Femur (tissue), 1 donor: ENCODE measurements at regions not wholly inside any gene's neighbourhood (a gene's known extent, or its start where the extent isn't known, plus 50 kb on each side); places are given as distances from the start of the nearest gene placed in this dataset.
"Not testable (repeated sequence)": the region's sequence is repeated elsewhere in the genome, so short reads cannot be mapped to it uniquely, and the experiment has no call there.

Experiments
- DNase-seq: peaks from one replicate; pipeline ENCODE4 v3.0.0-alpha.2; 2017

DNA sequence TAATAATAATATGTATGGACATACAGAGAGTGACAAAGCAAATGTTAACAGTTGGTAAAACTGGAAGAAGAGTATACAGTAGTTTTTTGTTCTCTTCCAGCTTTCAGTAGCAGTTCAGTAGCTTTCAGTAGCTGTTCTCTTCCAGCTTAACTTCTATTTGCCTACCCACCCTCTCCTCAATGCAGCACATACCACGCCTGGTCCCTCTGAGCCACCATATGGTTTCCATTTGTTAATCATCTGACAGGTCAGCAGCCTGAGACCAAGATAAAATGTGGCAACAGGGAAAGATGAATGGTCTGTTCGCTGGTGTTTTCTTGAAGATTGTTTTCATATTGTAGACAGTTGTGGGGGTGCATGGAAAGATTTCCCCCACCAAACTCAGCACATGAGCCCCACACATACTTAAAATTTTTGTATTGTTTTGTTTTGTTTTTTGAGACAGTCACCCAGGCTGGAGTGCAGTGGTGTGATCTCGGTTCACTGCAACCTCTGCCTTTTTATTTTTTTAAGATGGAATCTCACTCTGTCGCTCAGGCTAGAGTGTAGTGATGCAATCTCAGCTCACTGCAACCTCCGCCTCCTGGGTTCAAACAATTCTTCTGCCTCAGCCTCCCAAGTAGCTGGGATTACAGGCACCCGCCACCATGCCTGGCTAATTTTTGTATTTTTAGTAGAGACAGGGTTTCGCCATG, 56.8 kb downstream of the ATP6V0E2 start:
- peak; percentile 23 for DNase-seq

DNA sequence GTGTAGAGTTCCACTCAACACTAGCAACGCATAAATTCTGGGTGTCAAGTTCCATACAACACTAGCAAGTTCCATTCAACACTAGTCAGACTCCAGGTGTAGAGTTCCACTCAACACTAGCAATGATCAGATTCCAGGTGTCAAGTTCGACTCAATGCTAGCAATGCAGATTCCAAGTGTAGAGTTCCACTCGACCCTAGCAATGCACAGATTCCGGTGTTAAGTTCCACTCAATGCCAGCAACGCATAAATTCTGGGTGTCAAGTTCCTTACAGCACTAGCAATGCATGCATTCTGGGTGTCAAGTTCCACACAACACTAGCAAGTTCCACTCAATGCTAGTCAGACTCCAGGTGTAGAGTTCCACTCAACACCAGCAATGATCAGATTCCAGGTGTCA, 60.0 kb downstream of the ATP6V0E2 start:
- not testable (repeated sequence) for DNase-seq

DNA sequence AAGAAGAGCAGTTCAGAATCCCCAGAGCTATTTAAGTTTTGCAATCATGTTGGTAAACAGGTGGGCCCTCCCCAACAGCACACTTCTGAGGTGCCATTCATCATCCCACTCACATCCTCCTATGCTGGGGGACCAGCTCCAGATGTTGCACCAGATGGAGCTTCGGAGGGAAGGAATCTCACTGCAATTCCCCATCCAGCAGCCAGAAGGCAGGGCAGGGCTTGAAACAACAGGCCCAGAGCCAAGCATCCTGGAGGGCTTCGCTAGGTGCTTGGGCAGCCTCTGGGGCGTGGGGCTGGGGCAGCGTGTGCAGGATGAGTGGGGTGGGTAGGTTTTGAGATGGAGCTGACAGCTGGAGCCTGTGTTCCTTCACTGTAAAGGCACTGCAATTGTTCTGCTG, 73.6 kb downstream of the ATP6V0E2 start:
- DNase-seq, result not testable (repeated sequence)

DNA sequence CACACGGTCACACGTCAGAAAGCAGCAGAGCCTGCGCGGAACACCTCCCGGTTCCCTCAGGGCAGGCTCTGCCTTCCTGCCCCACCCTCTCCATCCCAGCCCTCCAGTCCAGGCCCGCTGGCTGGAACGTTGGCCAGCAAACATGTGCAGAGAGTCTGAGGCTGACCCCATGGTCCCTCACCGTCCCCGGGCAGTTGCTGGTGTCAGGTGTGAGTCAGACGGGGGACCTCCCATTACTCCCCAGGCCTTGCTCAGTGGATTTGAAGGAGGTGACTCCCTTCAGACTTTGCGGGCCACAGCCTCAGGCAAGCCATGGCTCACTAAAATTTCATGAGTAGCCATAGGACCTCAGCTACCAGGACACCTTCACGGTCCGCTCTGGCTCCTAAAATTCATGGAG, 74.7 kb downstream of the ATP6V0E2 start:
- not testable (repeated sequence) for DNase-seq

DNA sequence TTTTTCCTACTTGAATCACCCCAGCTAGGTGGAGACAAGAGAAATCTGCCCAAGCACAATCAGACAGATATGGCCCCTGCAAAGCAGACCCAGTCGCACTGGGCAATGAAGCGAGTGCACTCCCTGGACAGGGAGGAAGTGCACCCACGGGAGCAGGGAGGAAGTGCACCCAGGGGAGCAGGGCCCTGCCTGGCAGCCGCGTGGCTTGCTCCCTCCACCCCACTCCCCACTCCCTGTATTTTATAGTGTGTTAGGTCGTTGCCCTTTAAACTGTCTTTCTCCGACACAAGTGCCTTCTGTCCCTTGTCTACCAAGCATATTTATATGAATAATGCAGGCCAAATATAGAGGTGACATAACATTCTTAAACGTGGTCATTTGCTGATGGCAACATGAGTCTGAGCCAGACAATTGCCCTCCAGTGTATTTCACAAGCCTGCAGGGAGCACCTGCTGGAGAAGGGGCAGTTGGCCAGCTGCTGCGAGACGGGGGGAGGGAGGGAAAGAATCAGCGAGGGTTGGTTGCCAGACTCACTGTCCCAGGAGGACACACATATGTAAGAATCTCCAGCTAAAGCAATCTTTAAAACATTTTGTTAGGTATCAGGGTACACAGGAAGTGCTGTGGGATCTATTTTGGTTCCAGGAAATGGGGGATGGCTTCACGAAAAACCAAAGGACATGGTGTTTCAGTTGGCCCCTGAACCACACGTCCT, 76.3 kb downstream of the ATP6V0E2 start:
- DNase-seq, result not testable (repeated sequence)

DNA sequence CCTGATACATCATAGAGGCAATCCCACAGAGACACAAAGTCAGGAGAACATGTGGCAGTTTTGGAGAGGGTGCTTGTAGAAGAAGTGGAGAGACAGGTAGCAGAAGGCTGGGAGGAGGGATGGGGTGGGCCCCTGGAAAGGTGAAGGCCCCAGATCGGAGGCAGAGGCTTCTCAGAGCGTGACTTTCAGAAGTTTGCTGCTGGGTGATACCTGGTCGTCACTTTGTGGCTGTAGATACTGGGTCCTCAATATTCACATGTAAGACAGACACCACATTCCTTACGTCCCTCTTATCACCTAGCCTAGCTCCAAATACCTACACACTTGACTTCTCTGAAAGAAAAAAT, 76.8 kb downstream of the ATP6V0E2 start:
- DNase-seq, result not testable (repeated sequence)

DNA sequence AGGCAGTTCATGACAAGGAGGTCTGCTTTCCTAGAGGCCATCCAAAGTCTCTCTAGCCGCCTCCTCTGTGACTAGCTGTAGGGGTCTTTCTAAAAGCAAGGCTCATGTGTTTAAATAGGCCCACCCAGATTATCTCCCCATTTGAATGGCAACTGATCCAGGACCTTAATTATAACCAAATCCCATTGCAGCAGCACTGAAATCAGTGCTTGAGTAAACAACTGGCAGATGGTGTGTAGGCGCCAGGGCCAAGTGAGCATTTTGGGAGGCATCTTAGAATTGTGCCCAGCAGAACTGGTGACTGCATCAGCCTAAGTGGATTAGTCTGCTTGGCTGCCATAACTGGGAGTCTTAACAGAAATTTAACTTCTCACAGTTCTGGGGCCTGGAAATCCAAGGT, 77.8 kb downstream of the ATP6V0E2 start:
- DNase-seq, result not testable (repeated sequence)

DNA sequence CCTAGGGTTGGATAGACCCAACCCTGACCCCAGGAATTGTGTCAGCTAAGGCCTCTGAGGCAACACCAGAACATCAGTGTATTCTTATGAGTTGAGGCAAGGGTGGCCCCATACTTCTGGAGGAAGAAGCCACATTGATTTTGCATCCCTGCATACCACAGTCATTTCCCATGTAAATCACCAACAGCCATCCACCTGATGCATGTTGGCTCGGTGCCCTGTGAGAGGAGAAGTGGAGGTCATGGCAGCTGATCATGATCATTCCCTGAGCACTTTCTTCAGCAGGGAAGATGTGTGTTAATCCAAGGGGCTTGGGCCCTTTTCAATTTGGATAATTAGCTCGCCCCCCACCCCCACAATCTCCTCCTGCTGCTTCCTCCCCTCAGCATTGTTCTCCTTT, 85.1 kb downstream of the ATP6V0E2 start:
- DNase-seq, result not testable (repeated sequence)

DNA sequence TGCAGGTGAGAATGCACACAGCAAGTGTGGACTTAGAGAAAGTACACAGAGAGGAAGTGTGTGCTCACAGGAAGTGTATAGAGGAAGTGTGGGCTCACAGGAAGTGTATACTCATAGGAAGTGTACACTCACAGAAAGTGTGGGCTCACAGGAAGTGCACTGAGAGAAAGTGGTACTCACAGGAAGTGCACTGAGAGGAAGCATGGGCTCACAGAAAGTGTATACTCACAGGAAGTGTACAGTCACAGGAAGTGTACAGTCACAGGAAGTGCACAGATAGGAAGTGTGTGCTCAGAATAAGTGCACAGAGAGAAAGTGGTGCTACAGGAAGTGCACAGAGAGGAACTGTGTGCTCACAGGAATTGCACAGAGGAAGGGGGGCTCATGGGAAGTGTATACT, 87.1 kb downstream of the ATP6V0E2 start:
- DNase-seq, result not testable (repeated sequence)

DNA sequence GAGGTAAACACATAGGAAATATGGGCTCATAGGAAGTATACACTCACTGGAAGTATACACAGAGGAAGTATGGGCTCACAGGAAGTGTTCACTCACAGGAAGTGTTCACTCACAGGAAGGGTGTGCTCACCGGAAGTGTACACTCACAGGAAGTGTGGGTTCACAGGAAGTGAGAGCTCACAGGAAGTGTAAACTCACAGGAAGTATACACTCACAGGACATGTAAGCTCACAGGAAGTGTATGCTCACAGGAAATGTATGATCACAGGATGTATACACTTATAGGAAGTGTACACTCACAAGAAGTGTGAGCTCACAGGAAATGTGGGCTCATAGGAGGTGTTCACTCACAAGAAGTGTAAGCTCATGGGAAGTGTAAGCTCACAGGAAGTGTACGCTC, 88.1 kb downstream of the ATP6V0E2 start:
- DNase-seq, result not testable (repeated sequence)

DNA sequence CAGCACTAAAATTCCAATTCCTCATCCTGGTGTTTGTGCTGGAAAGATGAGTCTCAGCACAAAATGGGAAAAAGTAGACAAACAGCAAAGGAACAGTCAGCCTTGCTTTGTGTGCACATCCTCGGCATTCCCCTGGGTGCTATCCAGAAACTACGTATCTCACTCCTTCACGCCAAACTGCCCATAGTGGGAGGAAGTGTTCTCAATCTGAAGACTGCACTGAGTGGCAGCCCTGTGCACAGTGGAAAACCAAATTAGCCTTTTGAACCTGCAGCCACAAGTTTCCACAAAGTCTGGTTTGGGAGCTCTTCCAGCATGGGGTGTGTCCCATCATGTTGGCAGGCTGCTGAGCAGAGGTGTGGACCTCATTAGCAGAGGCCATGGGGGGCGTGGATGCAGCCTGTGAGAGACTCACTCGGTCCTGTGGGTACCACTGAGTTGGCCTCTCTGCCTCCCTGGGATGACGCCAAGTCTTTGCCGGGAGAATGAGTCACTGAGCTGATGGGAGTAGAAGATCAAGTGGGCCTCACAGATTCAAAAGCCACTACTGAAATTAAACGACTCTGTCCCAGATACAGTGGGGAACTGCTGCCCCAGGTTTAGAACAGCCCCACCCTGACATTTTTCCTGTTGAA, 89.0 kb downstream of the ATP6V0E2 start:
- DNase-seq, result not testable (repeated sequence)

DNA sequence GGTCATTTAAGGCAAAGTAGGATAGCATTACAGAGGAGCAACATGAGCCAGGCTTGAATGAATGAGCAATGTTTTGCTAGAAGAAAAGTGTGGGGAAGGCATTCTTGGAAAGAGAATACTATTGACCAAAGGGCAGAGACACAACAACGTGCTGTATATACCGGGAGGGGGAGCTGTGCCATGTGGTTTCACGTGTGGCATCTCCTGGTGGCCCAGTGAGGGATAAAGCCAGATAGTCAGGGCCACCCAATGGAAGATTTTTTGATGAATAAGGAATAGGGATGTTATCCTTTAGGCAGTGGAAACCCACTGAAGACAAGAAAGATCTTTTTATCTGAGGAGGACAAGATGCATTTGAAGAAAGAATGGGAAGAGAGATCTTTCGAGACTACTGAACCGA, 90.2 kb downstream of the ATP6V0E2 start:
- DNase-seq, result not testable (repeated sequence)

DNA sequence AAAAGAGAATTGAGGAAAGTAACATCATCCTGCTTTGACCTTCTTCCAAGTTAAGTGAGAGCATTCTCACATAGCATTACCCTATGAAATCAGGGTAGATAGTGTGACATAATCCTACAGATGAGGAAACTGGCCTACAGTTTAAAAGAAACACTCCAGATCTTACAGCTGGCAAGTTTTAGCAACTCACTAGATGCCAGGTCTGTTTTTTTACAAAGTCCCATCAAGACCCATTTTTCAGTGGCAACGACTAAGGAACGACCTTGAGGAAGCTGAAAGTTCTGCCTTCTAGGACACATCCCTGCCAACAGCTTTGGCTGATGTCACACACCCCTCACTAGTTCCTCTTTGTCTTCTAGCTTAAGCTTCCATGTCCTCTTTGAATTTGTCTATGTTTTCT, 92.7 kb downstream of the ATP6V0E2 start:
- not testable (repeated sequence) for DNase-seq

DNA sequence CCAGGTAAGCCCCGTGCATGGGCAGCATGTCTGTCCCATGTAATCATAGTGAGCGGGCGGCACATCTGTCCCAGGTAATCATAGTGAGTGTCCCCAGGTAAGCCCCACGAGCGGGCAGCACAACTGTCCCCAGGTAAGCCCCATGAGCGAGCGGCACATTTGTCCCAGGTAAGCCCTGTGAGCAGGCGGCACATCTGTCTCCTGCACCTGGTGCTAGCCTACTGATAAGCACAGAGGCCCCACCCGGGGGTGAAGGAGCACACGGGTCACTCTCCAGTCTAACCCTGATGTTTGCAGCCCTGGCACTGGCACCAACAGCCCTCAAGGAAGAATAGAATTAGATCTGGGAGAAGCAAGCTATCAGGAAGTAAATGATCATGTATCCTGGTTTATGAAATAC, 99.2 kb downstream of the ATP6V0E2 start:
- not testable (repeated sequence) for DNase-seq

DNA sequence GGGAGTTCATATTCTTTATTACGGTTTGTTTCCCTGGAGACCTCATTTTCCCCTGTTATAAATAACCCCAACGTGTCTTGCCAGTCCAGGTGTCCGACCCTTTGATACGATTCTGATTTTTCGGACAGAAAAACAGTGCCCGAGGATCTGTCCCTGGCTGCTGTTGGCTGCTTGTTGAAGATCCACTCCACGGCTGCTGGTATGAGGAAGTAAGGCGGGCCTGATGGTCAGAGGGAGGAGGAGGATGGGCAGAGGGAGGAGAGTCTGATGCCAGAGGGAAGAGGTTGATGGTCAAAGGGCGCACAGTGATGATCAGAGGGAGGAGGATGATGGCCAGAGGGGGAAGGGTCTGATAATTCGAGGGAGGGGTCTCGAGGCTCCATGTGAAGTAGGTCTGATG, 99.9 kb downstream of the ATP6V0E2 start:
- DNase-seq, result not testable (repeated sequence)

DNA sequence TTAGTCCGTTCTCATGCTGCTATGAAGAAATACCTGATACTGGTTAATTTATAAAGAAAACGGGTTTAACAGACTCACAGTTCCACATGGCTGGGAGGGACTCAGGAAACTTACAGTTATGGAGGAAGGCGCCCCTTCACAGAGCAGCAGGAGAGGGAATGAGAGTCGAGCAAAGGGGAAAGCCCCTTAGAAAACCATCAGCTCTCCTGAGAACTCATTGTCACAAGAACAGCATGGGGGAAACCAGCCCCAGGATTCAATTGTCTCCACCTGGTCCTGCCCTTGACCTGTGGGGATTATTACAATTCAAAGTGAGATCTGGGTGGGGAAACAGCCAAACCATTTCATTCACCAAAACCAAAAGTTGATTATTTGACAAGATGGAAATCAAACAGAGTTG, 101.8 kb downstream of the ATP6V0E2 start:
- DNase-seq, result not testable (repeated sequence)

DNA sequence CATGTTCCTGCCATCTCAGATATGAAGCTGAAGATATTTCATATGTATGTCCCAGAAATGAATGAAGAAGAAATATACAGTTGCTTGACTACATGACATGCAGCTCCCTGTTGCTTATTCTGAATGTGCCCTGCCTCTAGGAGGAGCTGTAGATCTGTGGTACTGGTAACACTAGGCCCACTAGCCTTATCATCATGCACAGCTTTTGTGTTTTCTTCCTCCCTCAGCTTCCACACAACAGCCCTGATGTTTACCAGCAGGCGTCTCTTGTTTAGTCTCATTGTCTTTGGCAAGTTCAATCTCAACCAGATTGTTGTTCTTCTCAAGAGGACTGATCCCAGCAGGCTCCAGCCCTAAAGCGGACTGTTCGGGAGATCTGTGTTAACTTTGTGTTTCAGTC, 104.8 kb downstream of the ATP6V0E2 start:
- DNase-seq, result not testable (repeated sequence)

DNA sequence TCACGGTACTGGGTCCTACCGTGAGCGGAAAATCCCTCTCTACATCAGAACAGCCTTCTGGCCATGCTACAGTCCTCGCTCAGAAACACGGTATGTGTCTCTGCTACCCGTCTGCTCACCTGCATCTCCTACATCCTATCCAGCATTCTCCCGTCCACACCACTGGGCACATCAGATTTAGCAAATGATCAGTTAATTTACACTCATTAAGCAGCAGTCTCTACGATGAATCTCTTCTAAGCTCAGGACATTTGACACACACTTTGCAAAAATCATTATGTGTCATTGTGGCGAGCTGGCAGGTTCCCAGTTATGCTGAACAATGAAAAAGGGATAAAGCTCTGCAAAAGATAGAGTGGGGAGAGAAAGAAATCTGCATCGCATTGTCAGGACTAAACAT, 105.2 kb downstream of the ATP6V0E2 start:
- not testable (repeated sequence) for DNase-seq

DNA sequence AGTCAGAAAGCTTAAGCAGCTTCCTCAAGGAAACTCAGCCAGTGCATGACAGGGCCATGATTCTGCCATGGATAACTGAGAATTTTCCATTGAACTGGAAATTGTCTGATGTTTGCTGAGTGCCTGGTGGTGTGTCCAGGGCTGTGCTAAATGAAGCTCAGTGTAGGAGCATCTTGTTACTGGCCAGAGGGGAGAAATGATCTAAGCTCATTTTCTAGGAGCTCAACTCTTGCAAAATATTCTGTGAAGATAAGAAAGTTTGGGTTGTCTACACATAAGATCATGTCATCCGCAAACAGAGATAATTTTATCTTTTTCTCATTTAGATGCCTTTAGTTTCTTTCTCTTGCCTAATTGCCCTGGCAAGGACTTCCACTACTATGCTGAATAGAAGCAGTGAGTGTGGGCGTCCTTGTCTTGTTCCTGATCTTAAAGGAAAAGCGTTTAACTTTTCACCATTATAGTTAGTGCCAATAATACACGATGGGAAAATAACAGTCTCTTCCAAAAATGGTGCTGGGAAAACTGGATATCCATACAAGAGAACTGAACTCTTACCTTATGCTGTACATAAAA, 108.9 kb downstream of the ATP6V0E2 start:
- DNase-seq, result not testable (repeated sequence)

DNA sequence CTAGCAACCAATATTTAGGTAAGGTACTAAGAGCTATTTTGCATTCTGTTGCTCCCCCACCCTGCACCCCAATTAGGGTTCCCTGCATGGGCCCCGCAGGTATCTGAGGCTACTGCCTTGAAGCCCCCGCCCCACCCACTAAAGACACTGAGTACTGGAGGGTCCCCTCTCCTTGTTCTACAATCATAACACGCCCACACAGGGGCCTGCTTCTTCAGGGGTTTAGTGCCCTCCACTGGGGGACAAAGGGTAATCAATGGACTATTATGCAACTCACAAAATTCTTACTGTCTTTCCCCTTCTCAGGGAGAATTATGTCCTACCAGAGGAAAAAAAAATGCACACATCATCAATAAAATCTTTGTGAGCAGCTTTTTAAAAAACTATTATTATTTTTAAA, 113.1 kb downstream of the ATP6V0E2 start:
- DNase-seq, result not testable (repeated sequence)

DNA sequence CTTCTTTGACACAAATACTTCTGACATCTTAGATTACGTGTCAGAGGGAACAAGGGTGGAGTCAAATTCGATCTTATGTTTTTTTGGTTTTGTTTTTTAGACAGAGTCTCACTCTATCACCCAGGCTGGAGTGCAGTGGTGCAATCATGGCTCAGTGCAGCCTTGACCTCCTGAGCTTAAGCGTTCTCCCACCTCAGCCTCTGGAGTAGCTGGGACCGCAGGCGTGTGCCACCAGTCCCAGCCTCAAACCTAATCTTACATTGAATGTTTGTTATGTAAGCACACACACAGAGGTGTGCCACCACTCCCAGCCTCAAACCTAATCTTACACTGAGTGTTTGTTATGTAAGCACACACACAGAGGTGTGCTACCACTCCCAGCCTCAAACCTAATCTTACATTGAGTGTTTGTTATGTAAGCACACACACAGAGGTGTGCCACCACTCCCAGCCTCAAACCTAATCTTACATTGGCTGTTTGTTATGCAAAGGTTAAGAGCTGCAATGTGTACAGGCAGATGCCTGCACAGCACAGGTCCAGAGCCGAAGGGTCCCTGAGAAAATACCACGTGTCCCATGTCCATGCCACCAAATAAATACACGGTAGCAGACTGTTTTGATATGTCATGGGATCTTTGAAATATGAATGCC, 118.0 kb downstream of the ATP6V0E2 start:
- not testable (repeated sequence) for DNase-seq

DNA sequence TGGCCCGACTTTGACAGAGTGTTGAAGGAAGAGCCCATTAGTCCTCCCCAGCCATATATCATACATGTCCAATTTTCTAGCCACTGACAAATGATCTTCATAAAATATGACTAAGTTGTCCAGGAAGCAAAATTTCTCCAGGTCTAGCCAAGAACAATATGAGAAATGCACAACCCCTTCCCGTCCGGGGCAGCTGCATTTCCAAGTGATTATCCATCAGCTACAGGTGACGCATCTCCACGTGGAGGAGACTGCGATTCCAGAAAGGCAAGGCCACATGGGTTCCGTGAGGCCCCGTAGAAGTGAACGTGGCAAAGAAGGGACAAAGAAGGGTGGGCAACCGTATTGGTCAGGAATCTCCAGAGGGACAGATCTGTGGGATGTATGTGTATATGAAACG, 118.6 kb downstream of the ATP6V0E2 start:
- DNase-seq, result not testable (repeated sequence)
